K562 (cell line): ENCODE measurements at regions not wholly inside any gene's neighbourhood (a gene's known extent, or its start where the extent isn't known, plus 50 kb on each side); places are given as distances from the start of the nearest gene placed in this dataset.
A peak's percentile ranks its signal among the peaks of the same experiment; 100 is the strongest.

Experiments used
- ATAC-seq: fragments of 200-7000 bp; cut with Tn5 transposase; 3 replicates; pipeline ENCODE4 v1.9.1; 2020; ENCODE audit warnings: moderate library complexity
- BruUV-seq: library from RNA; stranded (reverse); fragments of 400-500 nt; replicated peaks from 2 replicates; lab custom pipeline; 2021; lab: Mats Ljungman, UMichigan
- CTCF ChIA-PET: fragments of 300-600 bp; formaldehyde crosslinking; extraction: SDS; loops from one replicate; lab custom pipeline; 2021; ENCODE audit warnings: low intra/inter-chr PET ratio; lab: Yijun Ruan, JAX
- POLR2A ChIA-PET: fragments of 300-600, 350-650 bp; sonication (Branson Sonifier 250); formaldehyde crosslinking; extraction: SDS; loops from one replicate; lab custom pipeline; 2021; ENCODE audit warnings: antibody characterized with exemption, inconsistent platforms; lab: Yijun Ruan, JAX
- DNase-seq, 4 experiments: peaks; one replicate each; pipeline versions ENCODE4 v3.0.0 to v3.0.0-alpha.2; 2011 to 2018; ENCODE audit warnings: low spot score in 3 of 4, mixed read lengths in 3 of 4; ENCODE audit errors: extremely low read depth in 1 of 4
- FAIRE-seq: peaks from 2 replicates; lab custom pipeline; 2011; peaks lifted over from hg19 to GRCh38; lab: Jason Lieb, UNC
- H2AFZ ChIP-seq: 2 replicates; pipeline ENCODE4 v1.6.0; 2011; ENCODE audit warnings: low read depth, low read length, control low read depth, inconsistent platforms
- H3K27ac ChIP-seq: fragments of 200-600 bp; 3 replicates; pipeline ENCODE4 v1.8.0; 2011; ENCODE audit warnings: low read depth, mild to moderate bottlenecking, control low read depth, inconsistent platforms, low read length, moderate library complexity, mixed read lengths; ENCODE audit errors: extremely low read depth
- H3K27me3 ChIP-seq, 2 experiments: fragments of 300-600 bp in 1 of 2; 2 replicates in 1 of 2; 3 replicates in 1 of 2; pipeline versions ENCODE4 v1.6.0 to v1.8.0; 2011; ENCODE audit warnings: inconsistent platforms in 2 of 2, low read length in 2 of 2, mild to moderate bottlenecking in 1 of 2, mixed read lengths in 1 of 2, moderate library complexity in 1 of 2; ENCODE audit not compliant: control insufficient read depth in 2 of 2, insufficient read depth in 2 of 2
- H3K36me3 ChIP-seq: fragments of 300-600 bp; 3 replicates; pipeline ENCODE4 v1.8.0; 2011; ENCODE audit warnings: mild to moderate bottlenecking, low read length, inconsistent platforms; ENCODE audit not compliant: control insufficient read depth, insufficient read depth
- H3K4me1 ChIP-seq, 2 experiments: fragments of 200-600 bp in 1 of 2; replicated peaks in 1 of 2; 2 replicates in 1 of 2; 3 replicates in 1 of 2; pipeline versions ENCODE4 v1.5.1 to v1.8.0; 2011; ENCODE audit warnings: inconsistent platforms in 2 of 2, low read length in 2 of 2, mild to moderate bottlenecking in 1 of 2, mixed read lengths in 1 of 2, moderate library complexity in 1 of 2; ENCODE audit not compliant: control insufficient read depth in 2 of 2, insufficient read depth in 2 of 2
- H3K4me2 ChIP-seq: 2 replicates; pipeline ENCODE4 v1.6.1; 2011; ENCODE audit warnings: low read length, control low read depth, inconsistent platforms, mixed read lengths; ENCODE audit not compliant: insufficient read depth
- H3K4me3 ChIP-seq: fragments of 200-600 bp; sonication (generic), shearing (Covaris generic); 2 replicates; pipeline ENCODE4 v1.5.1; 2016; ENCODE audit warnings: control low read depth, inconsistent platforms
- H3K79me2 ChIP-seq: fragments of 200-600 bp; 3 replicates; pipeline ENCODE4 v1.8.0; 2011; ENCODE audit warnings: low read length, inconsistent platforms; ENCODE audit not compliant: control insufficient read depth, insufficient read depth
- H3K9ac ChIP-seq, 2 experiments: 2 replicates each; pipeline versions ENCODE4 v1.6.0 to v1.6.1; 2011; ENCODE audit warnings: low read depth in 2 of 2, low read length in 2 of 2, control low read depth in 1 of 2, inconsistent platforms in 1 of 2, mild to moderate bottlenecking in 1 of 2, mixed read lengths in 1 of 2; ENCODE audit not compliant: insufficient read depth in 1 of 2
- H3K9me1 ChIP-seq: one replicate; pipeline ENCODE4 v1.6.0; 2011; ENCODE audit warnings: inconsistent platforms, mild to moderate bottlenecking, low read length, moderate library complexity; ENCODE audit not compliant: control insufficient read depth, insufficient read depth
- H3K9me3 ChIP-seq: replicated peaks from 2 replicates; pipeline ENCODE4 v1.5.1; 2011; ENCODE audit warnings: low read depth, low read length, inconsistent platforms; ENCODE audit not compliant: control insufficient read depth, insufficient read depth
- H4K20me1 ChIP-seq: replicated peaks from 2 replicates; pipeline ENCODE4 v1.6.1; 2011; ENCODE audit warnings: low read length, inconsistent platforms, mixed read lengths; ENCODE audit not compliant: control insufficient read depth, insufficient read depth
- ARNT ChIP-seq, 2 experiments: fragments of 450-650 bp; IDR thresholded peaks; 2 replicates each; pipeline ENCODE4 v1.6.1; 2016; ENCODE audit warnings: mild to moderate bottlenecking in 1 of 2
- CEBPB ChIP-seq: fragments of 450-650 bp; IDR thresholded peaks from 2 replicates; pipeline ENCODE4 v1.6.1; 2016; ENCODE audit warnings: missing genetic modification characterization, missing compliant biosample characterization
- CEBPG ChIP-seq, 3 experiments: fragments of 200-800 bp in 1 of 3; sonication (Bioruptor generic) in 1 of 3; sonication (generic) in 1 of 3; formaldehyde crosslinking in 1 of 3; IDR thresholded peaks in 2 of 3; conservative IDR thresholded peaks in 1 of 3; 2 replicates each; pipeline versions ENCODE4 v1.6.1 to v1.8.0; 2016 to 2022; ENCODE audit warnings: missing compliant biosample characterization in 2 of 3, missing genetic modification characterization in 2 of 3, mild to moderate bottlenecking in 1 of 3, missing genetic modification reagents in 1 of 3
- DDX20 ChIP-seq: fragments of 450-650 bp; IDR thresholded peaks from 2 replicates; pipeline ENCODE4 v1.6.1; 2016; ENCODE audit warnings: missing genetic modification characterization, low read depth, mild to moderate bottlenecking, missing compliant biosample characterization, moderate library complexity
- ELF1 ChIP-seq: fragments of 200-800 bp; sonication (Bioruptor generic); IDR thresholded peaks from 2 replicates; pipeline ENCODE4 v1.6.1; 2016; ENCODE audit warnings: missing genetic modification characterization, missing compliant biosample characterization
- MBD2 ChIP-seq: sonication (generic); IDR thresholded peaks from 2 replicates; pipeline ENCODE4 v1.6.1; 2016; ENCODE audit warnings: low read depth, borderline replicate concordance
- MECOM ChIP-seq: fragments of 250-450 bp; sonication (Bioruptor Pico); IDR thresholded peaks from 2 replicates; pipeline ENCODE4 v1.8.0; 2022; ENCODE audit warnings: inconsistent platforms
- MYBL2 ChIP-seq, 2 experiments: fragments of 450-650 bp in 1 of 2; sonication (generic) in 1 of 2; formaldehyde crosslinking in 1 of 2; IDR thresholded peaks; 2 replicates each; pipeline versions ENCODE4 v1.6.1 to v1.8.1; 2017 to 2022; ENCODE audit warnings: borderline replicate concordance in 1 of 2, inconsistent platforms in 1 of 2, low read depth in 1 of 2, mild to moderate bottlenecking in 1 of 2, missing genetic modification reagents in 1 of 2, moderate library complexity in 1 of 2
- NCOA2 ChIP-seq, 2 experiments: fragments of 450-650 bp; IDR thresholded peaks; 2 replicates each; pipeline ENCODE4 v1.6.1; 2018; ENCODE audit warnings: mild to moderate bottlenecking in 2 of 2, moderate library complexity in 1 of 2; ENCODE audit not compliant: partially characterized antibody in 2 of 2
- NR1H2 ChIP-seq: sonication (generic); formaldehyde crosslinking; IDR thresholded peaks from 2 replicates; pipeline ENCODE4 v1.4.0; 2020; ENCODE audit warnings: mild to moderate bottlenecking, missing genetic modification reagents
- PRPF4 ChIP-seq: fragments of 200-400 bp; formaldehyde crosslinking; IDR thresholded peaks from one replicate; pipeline ENCODE4 v1.6.1; 2017; ENCODE audit warnings: low read length, low read depth, mild to moderate bottlenecking; ENCODE audit not compliant: insufficient read depth, poor library complexity, severe bottlenecking
- TAL1 ChIP-seq: fragments of 450-650 bp; IDR thresholded peaks from 2 replicates; pipeline ENCODE4 v1.6.1; 2016; ENCODE audit warnings: mild to moderate bottlenecking
- ZFPM2 ChIP-seq: fragments of 250-450 bp; sonication (Bioruptor Pico); IDR thresholded peaks from 2 replicates; pipeline ENCODE4 v1.5.1; 2022; ENCODE audit warnings: mild to moderate bottlenecking
- ZNF324 ChIP-seq: fragments of 250-450 bp; sonication (Bioruptor Pico); IDR thresholded peaks from 2 replicates; pipeline ENCODE4 v1.4.0; 2020; ENCODE audit warnings: mild to moderate bottlenecking
- WGBS: fragments of 100-300 bp; shearing (Covaris generic); methylation state at CpG from one replicate; pipeline ENCODE4 v1.1.6; 2016; ENCODE audit warnings: low coverage, mixed read lengths; ENCODE audit not compliant: insufficient coverage; ENCODE audit errors: missing lambda C conversion rate; 5-methylcytosine and 5-hydroxymethylcytosine counted together
- in situ Hi-C: fragments of 300-500 bp; cut with MboI; formaldehyde crosslinking; loops from 4 replicates; pipeline ENCODE4 v1.15.0; 2018; ENCODE audit warnings: inconsistent platforms, mixed read lengths
- intact Hi-C: fragments of 100-400 bp; cut with micrococcal nuclease; formaldehyde crosslinking; loops from 2 replicates; pipeline ENCODE4 v1.14.2; 2022

DNA sequence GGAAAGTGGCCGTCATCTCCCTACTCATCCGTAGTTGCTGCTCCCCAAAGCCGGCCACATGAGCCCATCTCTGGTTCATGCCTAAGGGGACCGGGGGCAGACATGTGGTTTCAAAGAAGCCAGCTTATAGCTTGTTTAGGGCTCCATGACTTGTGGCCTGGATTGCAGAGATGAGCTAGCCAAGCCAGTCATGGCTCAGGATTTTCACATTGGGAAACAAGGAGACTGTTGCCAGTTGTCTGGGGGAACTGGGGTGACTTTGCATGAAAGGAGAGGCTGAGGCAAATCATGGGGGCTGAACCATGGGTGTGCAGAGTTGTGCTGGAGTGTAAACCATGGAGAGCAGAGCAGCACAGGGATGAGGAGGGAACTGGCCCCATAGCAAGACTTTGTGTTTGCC is 183.0 kb upstream of the APCDD1 start (continued):
- TF ChIP-seq TAL1 (no peak), ZFPM2 (CRISPR knock-in tag) (no peak), ELF1 (tag) (no peak), MYBL2 (IDR thresholded peaks at IDR 0.05; ENCODE audit: low read depth) (no peak), MYBL2 (CRISPR knock-in tag; IDR thresholded peaks at IDR 0.05; ENCODE audit: borderline replicate concordance) (no peak)

DNA sequence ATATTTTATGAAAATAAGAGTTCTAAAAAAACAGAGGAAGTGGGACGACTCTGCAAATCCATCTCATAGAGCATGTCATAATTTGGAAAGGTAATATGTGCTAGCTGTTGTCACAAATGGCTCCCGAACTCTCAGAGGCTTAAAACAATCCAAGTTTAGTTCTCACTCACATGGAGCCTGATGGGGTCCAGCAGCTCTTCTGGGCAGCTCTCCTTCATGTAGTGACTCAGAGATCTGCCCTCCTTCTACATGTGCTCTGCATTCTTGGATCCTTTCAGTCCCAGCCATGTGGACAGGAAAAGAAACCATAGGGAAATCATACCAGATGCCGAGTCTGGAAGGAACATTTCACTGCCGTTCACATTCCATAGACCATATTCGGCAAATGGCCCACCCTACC is 180.1 kb upstream of the APCDD1 start:
- no peaks in the 10 kb centered on the region for H4K20me1 ChIP-seq
- H3K4me1 ChIP-seq: no peaks in the 10 kb centered on the region
- H3K36me3 ChIP-seq: no peaks in the 10 kb centered on the region
- ChIA-PET POLR2A (interaction anchor here (0.8 to 1.1 kb wide), 2 partner anchors 14 to 18 kb away, joined by 3 read pairs; no protein-coding TSS in a partner anchor), CTCF (no interaction called here)
- BruUV-seq: no TSS peak
- H3K4me2 ChIP-seq: no peak overlapping the region
- no peak for DNase-seq
- H3K9ac ChIP-seq: no peak overlapping the region
- H3K4me3 ChIP-seq: no peak overlapping the region
- no peak for ATAC-seq
- H3K27me3 ChIP-seq: peaks cover 2 to 21% of the 10 kb centered on the region in 2 experiments; a peak in 3 of 5 replicates
- TF ChIP-seq ARNT (IDR thresholded peaks at IDR 0.05): no peak
- intact Hi-C loops: no loop called here
- H2AFZ ChIP-seq: no peak overlapping the region
- H3K27ac ChIP-seq: no peak overlapping the region
- 1% methylated on average over 5 of the region's 5 CpGs for WGBS
- H3K9me3 ChIP-seq: no peaks in the 10 kb centered on the region
- H3K9me1 ChIP-seq: no peaks in the 10 kb centered on the region
- in situ Hi-C loops: no loop called here
- H3K79me2 ChIP-seq: no peaks in the 10 kb centered on the region
- no peak for FAIRE-seq

DNA sequence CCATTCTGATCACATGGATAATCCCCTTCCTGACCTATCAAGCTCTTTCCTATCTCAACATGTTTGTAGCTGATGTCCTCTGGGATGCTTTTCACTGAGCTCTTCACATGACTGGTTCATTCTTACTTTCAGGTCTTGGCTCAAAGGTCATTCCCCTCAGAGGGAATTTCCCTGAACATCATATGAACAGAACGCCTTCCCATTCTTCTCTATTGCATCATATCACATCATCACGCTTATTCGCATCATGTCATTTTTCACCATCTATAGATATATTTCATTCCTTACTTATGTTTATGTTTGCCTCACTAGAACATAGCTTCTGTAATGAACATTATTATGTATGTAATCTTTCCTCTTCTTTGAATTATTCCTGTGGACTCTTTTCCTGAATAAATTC is 178.9 kb upstream of the APCDD1 start:
- H2AFZ ChIP-seq: no peak overlapping the region
- no peaks in the 10 kb centered on the region for H3K79me2 ChIP-seq
- intact Hi-C loops: no loop called here
- in situ Hi-C loops: no loop called here
- no peaks in the 10 kb centered on the region for H4K20me1 ChIP-seq
- no peak for ATAC-seq
- no peak overlapping the region for H3K4me3 ChIP-seq
- no peak for DNase-seq
- WGBS: 2% methylated on average over 3 of the region's 3 CpGs
- H3K4me2 ChIP-seq: no peak overlapping the region
- no TSS peak for BruUV-seq
- H3K4me1 ChIP-seq: no peaks in the 10 kb centered on the region
- H3K9ac ChIP-seq: no peak overlapping the region
- H3K27ac ChIP-seq: no peak overlapping the region
- peaks cover 8 to 21% of the 10 kb centered on the region in 2 experiments; a peak in 3 of 5 replicates for H3K27me3 ChIP-seq
- no peaks in the 10 kb centered on the region for H3K9me1 ChIP-seq
- FAIRE-seq: no peak
- H3K9me3 ChIP-seq: no peaks in the 10 kb centered on the region
- ChIA-PET POLR2A (no interaction called here), CTCF (no interaction called here)
- no peaks in the 10 kb centered on the region for H3K36me3 ChIP-seq
- no peak for TF ChIP-seq MECOM (CRISPR knock-in tag)
- TF ChIP-seq NR1H2 (CRISPR knock-in tag): no peak
- no peak for TF ChIP-seq DDX20 (tag)
- no peak for TF ChIP-seq CEBPG (CRISPR knock-in tag; IDR thresholded peaks at IDR 0.05)
- TF ChIP-seq CEBPG (tag; conservative IDR thresholded peaks at IDR 0.05 in 1 of 2, IDR thresholded peaks at IDR 0.05 in 1 of 2): peak; percentile 35 to 89; a peak in 2 of 4 replicates
- TF ChIP-seq NCOA2 (IDR thresholded peaks at IDR 0.05; ENCODE audit: partially characterized antibody in 2 of 2): no peak
- TF ChIP-seq CEBPB (tag): peak; percentile 66
- no peak for TF ChIP-seq MBD2
- TF ChIP-seq ZNF324 (CRISPR knock-in tag): no peak
- TF ChIP-seq PRPF4: no peak
